ENCODE measurements at regions not wholly inside any gene's neighbourhood (a gene's known extent, or its start where the extent isn't known, plus 50 kb on each side); places are given as distances from the start of the nearest gene placed in this dataset.

GRCh38 chr3:18744472-18744871 lies 319.3 kb upstream of the SATB1 start:
- Mint-ChIP-seq H3K36me3 (no peaks in the 10 kb centered on the region), H3K27ac (peak overlapping the region; percentile 43 to 93 (median 86)), H3K4me1 (peaks cover 47 to 72% (median 60%) of the 10 kb centered on the region in 4 donors), H3K9me3 (no peaks in the 10 kb centered on the region), H3K27me3 (no peaks in the 10 kb centered on the region), H3K4me3 (peak overlapping the region in 6 of 8 donors; percentile 29 to 68 (median 54))
- no peaks in the 10 kb centered on the region for H3K9me3 ChIP-seq (ENCODE audit: control insufficient read depth in 1 of 2, low read length in 2 of 2)
- H3K27ac ChIP-seq (ENCODE audit: low read depth, low read length): no peak overlapping the region
- ChIA-PET POLR2A (ENCODE audit: partially characterized antibody) (interaction anchor here (0.6 to 2.3 kb wide), 6 partner anchors 11 to 185 kb away, joined by 3 to 12 read pairs (median 3); no protein-coding TSS in a partner anchor), CTCF (ENCODE audit: partially characterized antibody) (interaction anchor here (1.0 to 1.5 kb wide), 2 partner anchors 14 to 19 kb away, joined by 3 to 4 read pairs; no protein-coding TSS in a partner anchor)
- H3K27me3 ChIP-seq (ENCODE audit: insufficient read depth, low read length): no peaks in the 10 kb centered on the region
- DNase-seq: no peak
- H3K4me3 ChIP-seq (ENCODE audit: low read length in 2 of 2): no peak overlapping the region
- H3K36me3 ChIP-seq (ENCODE audit: insufficient read depth, low read length): no peaks in the 10 kb centered on the region
- intact Hi-C loops (cut with micrococcal nuclease): loop anchor here (5.0 kb wide), 3 partner anchors 187 to 317 kb away; partner anchors contain the start of gene SATB1
- H3K4me1 ChIP-seq (ENCODE audit: insufficient read depth, low read length): peaks cover 67% of the 10 kb centered on the region

GRCh38 chr3:18743761-18744160 lies 318.6 kb upstream of the SATB1 start:
- Histone ChIP-seq H3K4me1 (ENCODE audit: insufficient read depth, low read length) (peaks cover 74% of the 10 kb centered on the region), H3K27me3 (ENCODE audit: insufficient read depth, low read length) (no peaks in the 10 kb centered on the region), H3K36me3 (ENCODE audit: insufficient read depth, low read length) (no peaks in the 10 kb centered on the region), H3K9me3 (ENCODE audit: control insufficient read depth in 1 of 2, low read length in 2 of 2) (no peaks in the 10 kb centered on the region), H3K4me3 (ENCODE audit: low read length in 2 of 2) (no peak overlapping the region), H3K27ac (ENCODE audit: low read depth, low read length) (no peak overlapping the region)
- intact Hi-C loops (cut with micrococcal nuclease): loop anchor here (5.0 kb wide), 3 partner anchors 186 to 316 kb away; partner anchors contain the start of gene SATB1
- Mint-ChIP-seq H3K36me3 (no peaks in the 10 kb centered on the region), H3K4me1 (peaks cover 54 to 79% (median 66%) of the 10 kb centered on the region in 4 donors), H3K4me3 (peak overlapping the region in 7 of 8 donors; percentile 18 to 68 (median 59)), H3K27me3 (no peaks in the 10 kb centered on the region), H3K27ac (peak overlapping the region; percentile 70 to 94 (median 86)), H3K9me3 (no peaks in the 10 kb centered on the region)
- ChIA-PET CTCF (ENCODE audit: partially characterized antibody) (interaction anchor here (1.0 to 1.5 kb wide), 2 partner anchors 15 to 19 kb away, joined by 3 to 4 read pairs; no protein-coding TSS in a partner anchor), POLR2A (ENCODE audit: partially characterized antibody) (interaction anchor here (0.9 to 2.3 kb wide), 3 partner anchors 12 to 29 kb away, joined by 3 to 12 read pairs (median 3); no protein-coding TSS in a partner anchor)
- no peak for DNase-seq

GRCh38 chr3:18740631-18741583 lies 315.8 kb upstream of the SATB1 start:
- H3K4me3 Mint-ChIP-seq: peak overlapping the region; percentile 69 to 87 (median 81)
- peak; percentile 78 to 87 (median 82) for DNase-seq
- intact Hi-C loops (cut with micrococcal nuclease): loop anchor here (1.0 to 5.0 kb wide), 6 partner anchors 16 to 314 kb away; partner anchors contain the start of gene SATB1
- Histone ChIP-seq H3K4me1 (ENCODE audit: insufficient read depth, low read length) (peaks cover 79% of the 10 kb centered on the region), H3K27me3 (ENCODE audit: insufficient read depth, low read length) (no peaks in the 10 kb centered on the region), H3K36me3 (ENCODE audit: insufficient read depth, low read length) (no peaks in the 10 kb centered on the region), H3K27ac (ENCODE audit: low read depth, low read length) (peak overlapping the region; percentile 60), H3K4me3 (ENCODE audit: low read length in 2 of 2) (peak overlapping the region in 1 of 2 donors; percentile 35), H3K9me3 (ENCODE audit: control insufficient read depth in 1 of 2, low read length in 2 of 2) (no peaks in the 10 kb centered on the region)
- POLR2A ChIA-PET (ENCODE audit: partially characterized antibody): interaction anchor here (0.7 to 6.2 kb wide), 8 partner anchors 11 to 296 kb away, joined by 3 to 63 read pairs (median 6); no protein-coding TSS in a partner anchor
- CTCF ChIA-PET (ENCODE audit: partially characterized antibody): interaction anchor here (1.4 to 3.2 kb wide), 5 partner anchors 13 to 181 kb away, joined by 3 to 12 read pairs (median 8); no protein-coding TSS in a partner anchor
- H3K27me3 Mint-ChIP-seq: no peaks in the 10 kb centered on the region
- peak overlapping the region; percentile 88 to 97 (median 95) for H3K27ac Mint-ChIP-seq
- no peaks in the 10 kb centered on the region for H3K36me3 Mint-ChIP-seq
- H3K9me3 Mint-ChIP-seq: peaks cover 0 to 6% (median 3%) of the 10 kb centered on the region in 8 donors
- peaks cover 67 to 77% (median 72%) of the 10 kb centered on the region in 4 donors for H3K4me1 Mint-ChIP-seq

GRCh38 chr3:18739099-18739433 lies 313.9 kb upstream of the SATB1 start:
- Histone ChIP-seq H3K4me1 (ENCODE audit: insufficient read depth, low read length) (peaks cover 61% of the 10 kb centered on the region), H3K9me3 (ENCODE audit: control insufficient read depth in 1 of 2, low read length in 2 of 2) (no peaks in the 10 kb centered on the region), H3K27ac (ENCODE audit: low read depth, low read length) (no peak overlapping the region), H3K4me3 (ENCODE audit: low read length in 2 of 2) (no peak overlapping the region), H3K36me3 (ENCODE audit: insufficient read depth, low read length) (no peaks in the 10 kb centered on the region), H3K27me3 (ENCODE audit: insufficient read depth, low read length) (no peaks in the 10 kb centered on the region)
- no peak for DNase-seq
- POLR2A ChIA-PET (ENCODE audit: partially characterized antibody): interaction anchor here (3.4 to 6.2 kb wide), 3 partner anchors 9 to 23 kb away, joined by 14 to 63 read pairs (median 24); no protein-coding TSS in a partner anchor
- Mint-ChIP-seq H3K27ac (peak overlapping the region; percentile 31 to 95 (median 64)), H3K4me1 (peaks cover 53 to 68% (median 60%) of the 10 kb centered on the region in 4 donors), H3K9me3 (peaks cover 0 to 13% (median 3%) of the 10 kb centered on the region in 8 donors), H3K36me3 (peaks cover 0 to 6% of the 10 kb centered on the region in 2 donors), H3K4me3 (peak overlapping the region in 3 of 8 donors; percentile 15 to 31 (median 27)), H3K27me3 (no peaks in the 10 kb centered on the region)
- CTCF ChIA-PET (ENCODE audit: partially characterized antibody): interaction anchor here (2.9 to 3.2 kb wide), 2 partner anchors 13 to 180 kb away, joined by 11 to 12 read pairs; no protein-coding TSS in a partner anchor
- intact Hi-C loops (cut with micrococcal nuclease): no loop called here

GRCh38 chr3:18738393-18739098 lies 313.4 kb upstream of the SATB1 start:
- Mint-ChIP-seq H3K4me1 (peaks cover 49 to 63% (median 56%) of the 10 kb centered on the region in 4 donors), H3K9me3 (peaks cover 0 to 13% (median 3%) of the 10 kb centered on the region in 8 donors), H3K27ac (peak overlapping the region; percentile 31 to 95 (median 64)), H3K36me3 (peaks cover 0 to 6% of the 10 kb centered on the region in 2 donors), H3K4me3 (peak overlapping the region in 4 of 8 donors; percentile 27 to 37 (median 31)), H3K27me3 (no peaks in the 10 kb centered on the region)
- H3K27me3 ChIP-seq (ENCODE audit: insufficient read depth, low read length): no peaks in the 10 kb centered on the region
- H3K36me3 ChIP-seq (ENCODE audit: insufficient read depth, low read length): no peaks in the 10 kb centered on the region
- ChIA-PET CTCF (ENCODE audit: partially characterized antibody) (interaction anchor here (0.9 to 3.2 kb wide), 3 partner anchors 9 to 179 kb away, joined by 3 to 12 read pairs (median 11); no protein-coding TSS in a partner anchor), POLR2A (ENCODE audit: partially characterized antibody) (interaction anchor here (3.4 to 6.2 kb wide), 3 partner anchors 8 to 22 kb away, joined by 14 to 63 read pairs (median 24); no protein-coding TSS in a partner anchor)
- intact Hi-C loops (cut with micrococcal nuclease): no loop called here
- H3K4me3 ChIP-seq (ENCODE audit: low read length in 2 of 2): no peak overlapping the region
- no peak for DNase-seq
- H3K27ac ChIP-seq (ENCODE audit: low read depth, low read length): no peak overlapping the region
- H3K4me1 ChIP-seq (ENCODE audit: insufficient read depth, low read length): peaks cover 56% of the 10 kb centered on the region
- H3K9me3 ChIP-seq (ENCODE audit: control insufficient read depth in 1 of 2, low read length in 2 of 2): no peaks in the 10 kb centered on the region

- no peaks in the 10 kb centered on the region for H3K27me3 Mint-ChIP-seq
- ChIA-PET CTCF (ENCODE audit: partially characterized antibody) (no interaction called here), POLR2A (ENCODE audit: partially characterized antibody) (interaction anchor here (1.0 to 1.5 kb wide), 3 partner anchors 9 to 18 kb away, joined by 3 to 6 read pairs (median 4); no protein-coding TSS in a partner anchor)
- H3K27ac Mint-ChIP-seq: peak overlapping the region in 1 of 7 donors; percentile 9
- Histone ChIP-seq H3K4me3 (ENCODE audit: low read length in 2 of 2) (no peak overlapping the region), H3K4me1 (ENCODE audit: insufficient read depth, low read length) (peaks cover 21% of the 10 kb centered on the region), H3K27ac (ENCODE audit: low read depth, low read length) (no peak overlapping the region), H3K36me3 (ENCODE audit: insufficient read depth, low read length) (no peaks in the 10 kb centered on the region), H3K9me3 (ENCODE audit: control insufficient read depth in 1 of 2, low read length in 2 of 2) (no peaks in the 10 kb centered on the region), H3K27me3 (ENCODE audit: insufficient read depth, low read length) (no peaks in the 10 kb centered on the region)
- intact Hi-C loops (cut with micrococcal nuclease): no loop called here
- no peak overlapping the region for H3K4me3 Mint-ChIP-seq
- peaks cover 0 to 13% (median 3%) of the 10 kb centered on the region in 8 donors for H3K9me3 Mint-ChIP-seq
- DNase-seq: no peak
- H3K4me1 Mint-ChIP-seq: peaks cover 36 to 51% (median 43%) of the 10 kb centered on the region in 4 donors
- peaks cover 0 to 6% of the 10 kb centered on the region in 2 donors for H3K36me3 Mint-ChIP-seq
These were observed 309.9 kb upstream of the SATB1 start for GRCh38 chr3:18735005-18735404.
